Astrocyte of the spinal cord (primary cell): ENCODE measurements at regions not wholly inside any gene's neighbourhood (a gene's known extent, or its start where the extent isn't known, plus 50 kb on each side); places are given as distances from the start of the nearest gene placed in this dataset.

Source experiments
- DNase-seq: peaks from one replicate; pipeline ENCODE4 v3.0.0; 2011; ENCODE audit warnings: low read depth, low spot score
- H3K4me3 ChIP-seq: 2 replicates; pipeline ENCODE4 v1.5.1; 2011; ENCODE audit warnings: low read depth, mild to moderate bottlenecking, low read length, moderate library complexity
- CTCF ChIP-seq: IDR thresholded peaks from 2 replicates; pipeline ENCODE4 v1.5.1; 2012; ENCODE audit warnings: low read depth, mild to moderate bottlenecking, low read length, inconsistent platforms
- in situ Hi-C: cut with HindIII; loops from 2 replicates; pipeline ENCODE4 v1.10.0; 2017; ENCODE audit warnings: low sequenced_read_pairs

GRCh38 chr10:94059178-94059883 is 65.6 kb downstream of the PLCE1 start:
- in situ Hi-C loops: no loop called here

GRCh38 chr10:94061026-94061425 is 67.3 kb downstream of the PLCE1 start:
- no peak for DNase-seq
- in situ Hi-C loops: no loop called here
- TF ChIP-seq CTCF: no peak
- H3K4me3 ChIP-seq: no peak overlapping the region

More at GRCh38 chr10:94059178-94059883, 65.6 kb downstream of the PLCE1 start:
- DNase-seq: no peak
- H3K4me3 ChIP-seq: no peak overlapping the region
- no peak for TF ChIP-seq CTCF

GRCh38 chr10:94062611-94063010 is 68.9 kb downstream of the PLCE1 start:
- peak; percentile 38 for DNase-seq
- no peak overlapping the region for H3K4me3 ChIP-seq
- no peak for TF ChIP-seq CTCF
- in situ Hi-C loops: no loop called here

GRCh38 chr10:94065362-94065761 is 71.6 kb downstream of the PLCE1 start:
- no peak for TF ChIP-seq CTCF
- in situ Hi-C loops: no loop called here
- no peak for DNase-seq
- no peak overlapping the region for H3K4me3 ChIP-seq

- no peak for TF ChIP-seq CTCF
- no peak for DNase-seq
- in situ Hi-C loops: no loop called here
- no peak overlapping the region for H3K4me3 ChIP-seq
These were observed 72.1 kb downstream of the PLCE1 start for GRCh38 chr10:94065787-94066186.

- in situ Hi-C loops: no loop called here
- peak; percentile 54 for DNase-seq
- no peak for TF ChIP-seq CTCF
- no peak overlapping the region for H3K4me3 ChIP-seq
These were observed 72.7 kb downstream of the PLCE1 start for GRCh38 chr10:94066411-94066810.
